ENCODE measurements at regions not wholly inside any gene's neighbourhood (a gene's known extent, or its start where the extent isn't known, plus 50 kb on each side); places are given as distances from the start of the nearest gene placed in this dataset.
A peak's percentile ranks its signal among the peaks of the same experiment; 100 is the strongest.

DNA sequence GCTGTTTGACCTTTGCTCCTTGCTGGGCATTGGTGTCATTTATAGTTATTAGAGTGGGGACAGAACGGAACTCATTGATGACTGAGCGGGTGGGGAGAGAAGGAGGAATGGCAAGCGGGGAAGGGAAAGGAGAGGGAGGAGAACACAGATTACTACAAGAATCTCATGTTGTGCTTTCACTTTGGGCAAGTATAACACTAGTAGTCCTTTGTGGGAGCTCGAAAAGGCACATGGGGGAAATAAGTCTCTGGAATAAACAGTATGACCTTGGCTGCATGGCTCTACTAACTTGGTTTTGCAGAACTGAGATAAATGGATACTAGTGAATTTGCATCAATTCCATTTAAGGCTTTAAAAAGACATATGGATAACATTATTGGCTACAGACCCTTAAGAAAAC lies 161.7 kb upstream of the NABP1 start:
- TF ChIP-seq, protein P1, sequence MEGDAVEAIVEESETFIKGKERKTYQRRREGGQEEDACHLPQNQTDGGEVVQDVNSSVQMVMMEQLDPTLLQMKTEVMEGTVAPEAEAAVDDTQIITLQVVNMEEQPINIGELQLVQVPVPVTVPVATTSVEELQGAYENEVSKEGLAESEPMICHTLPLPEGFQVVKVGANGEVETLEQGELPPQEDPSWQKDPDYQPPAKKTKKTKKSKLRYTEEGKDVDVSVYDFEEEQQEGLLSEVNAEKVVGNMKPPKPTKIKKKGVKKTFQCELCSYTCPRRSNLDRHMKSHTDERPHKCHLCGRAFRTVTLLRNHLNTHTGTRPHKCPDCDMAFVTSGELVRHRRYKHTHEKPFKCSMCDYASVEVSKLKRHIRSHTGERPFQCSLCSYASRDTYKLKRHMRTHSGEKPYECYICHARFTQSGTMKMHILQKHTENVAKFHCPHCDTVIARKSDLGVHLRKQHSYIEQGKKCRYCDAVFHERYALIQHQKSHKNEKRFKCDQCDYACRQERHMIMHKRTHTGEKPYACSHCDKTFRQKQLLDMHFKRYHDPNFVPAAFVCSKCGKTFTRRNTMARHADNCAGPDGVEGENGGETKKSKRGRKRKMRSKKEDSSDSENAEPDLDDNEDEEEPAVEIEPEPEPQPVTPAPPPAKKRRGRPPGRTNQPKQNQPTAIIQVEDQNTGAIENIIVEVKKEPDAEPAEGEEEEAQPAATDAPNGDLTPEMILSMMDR (IDR thresholded peaks at IDR 0.05) = no peak

DNA sequence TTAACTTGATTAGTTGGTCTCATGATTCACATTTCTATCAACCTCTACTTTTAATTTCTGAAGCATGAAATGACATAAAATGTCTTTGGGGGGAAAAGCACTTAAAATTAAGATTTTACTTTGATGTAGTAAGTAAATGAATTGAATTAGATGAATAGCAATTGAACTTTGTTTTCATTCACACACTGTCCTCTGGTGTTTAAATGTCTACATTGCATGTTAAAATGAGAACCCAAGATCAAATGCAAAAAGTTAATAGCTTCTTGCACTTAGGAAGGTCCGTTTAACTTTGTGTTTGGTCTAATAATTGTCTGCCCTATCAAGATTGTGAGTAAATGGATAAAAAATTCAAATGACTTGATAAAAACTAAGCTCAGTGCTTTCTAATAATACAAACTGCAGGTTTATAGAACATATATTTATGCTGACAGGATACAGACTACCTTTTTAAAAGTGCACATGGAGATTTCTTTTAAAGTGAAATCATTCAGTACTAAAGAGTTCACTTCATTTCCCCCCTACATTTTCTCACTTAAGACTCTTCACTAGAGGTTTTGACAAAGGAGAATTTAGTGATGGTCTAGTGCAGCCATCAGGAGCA lies 156.2 kb upstream of the NABP1 start:
- TF ChIP-seq, protein P1 (IDR thresholded peaks at IDR 0.05) = peak; percentile 77

DNA sequence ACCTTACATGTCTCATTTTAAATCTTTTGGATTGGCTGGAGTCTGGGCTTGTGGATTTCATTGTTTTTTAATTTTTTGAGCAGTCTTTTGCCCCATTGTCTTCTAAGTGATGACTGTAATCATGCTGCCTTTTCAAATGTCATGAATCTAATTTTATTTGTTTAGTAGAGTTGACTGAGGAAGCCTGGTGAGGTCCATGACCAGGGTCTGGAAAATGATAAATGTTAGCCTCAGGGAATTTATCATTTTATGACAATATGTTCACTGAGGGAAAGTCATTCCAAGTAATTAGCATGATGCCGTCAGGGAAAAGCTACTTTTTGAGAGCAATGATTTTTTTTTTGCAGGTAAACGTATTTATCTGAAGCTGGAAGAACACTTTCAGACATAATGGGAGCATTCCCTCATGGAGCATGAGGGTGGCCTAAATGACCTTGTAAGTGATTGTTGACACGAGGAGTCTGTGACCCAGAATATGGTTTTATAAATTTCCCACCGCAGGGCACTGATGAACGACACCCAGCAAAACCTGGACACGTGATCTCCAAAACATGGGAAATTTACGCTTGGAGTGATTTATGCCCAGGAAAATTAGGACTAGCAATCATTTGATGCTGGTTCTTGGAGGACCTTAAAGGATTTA lies 155.3 kb upstream of the NABP1 start:
- TF ChIP-seq, protein P1 (IDR thresholded peaks at IDR 0.05) = no peak

DNA sequence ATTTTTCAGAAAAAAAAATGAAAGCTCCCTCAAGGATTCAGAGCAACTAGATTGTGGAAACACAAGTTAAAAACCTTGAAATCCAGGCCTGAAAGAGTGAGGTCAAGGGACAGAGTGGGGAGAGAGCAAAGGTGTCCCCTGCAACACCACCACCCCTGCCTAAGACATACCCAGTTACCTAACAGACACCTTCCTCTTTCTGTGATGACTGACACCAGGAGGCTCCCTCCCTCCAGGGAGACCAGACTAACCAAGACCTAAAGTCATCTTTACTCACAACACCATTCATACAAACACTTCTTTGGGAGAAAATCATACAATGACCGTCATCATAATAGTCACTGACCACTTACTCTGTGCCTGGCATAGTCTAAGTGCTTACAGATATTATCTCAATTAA lies 151.8 kb upstream of the NABP1 start:
- TF ChIP-seq, protein P1 (IDR thresholded peaks at IDR 0.05) = no peak

DNA sequence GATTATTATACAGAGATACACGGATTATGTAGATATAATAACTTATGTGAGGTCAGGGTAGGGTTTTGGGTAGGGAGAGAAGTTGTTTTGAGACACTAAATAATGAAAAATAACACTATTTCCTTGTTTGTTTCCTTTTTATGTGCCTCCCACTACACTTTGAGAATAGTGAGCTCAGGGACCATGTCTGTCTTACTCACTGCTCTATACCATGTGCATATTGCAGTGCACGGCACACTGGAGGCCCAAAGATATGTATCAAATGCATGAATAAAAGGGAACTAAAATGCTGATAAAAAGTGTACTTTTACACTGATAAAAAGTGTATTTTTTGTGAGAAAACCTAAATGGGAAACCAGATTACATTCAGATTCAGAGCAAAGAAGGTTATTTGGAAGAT lies 151.4 kb upstream of the NABP1 start:
- TF ChIP-seq, protein P1 (IDR thresholded peaks at IDR 0.05) = no peak

DNA sequence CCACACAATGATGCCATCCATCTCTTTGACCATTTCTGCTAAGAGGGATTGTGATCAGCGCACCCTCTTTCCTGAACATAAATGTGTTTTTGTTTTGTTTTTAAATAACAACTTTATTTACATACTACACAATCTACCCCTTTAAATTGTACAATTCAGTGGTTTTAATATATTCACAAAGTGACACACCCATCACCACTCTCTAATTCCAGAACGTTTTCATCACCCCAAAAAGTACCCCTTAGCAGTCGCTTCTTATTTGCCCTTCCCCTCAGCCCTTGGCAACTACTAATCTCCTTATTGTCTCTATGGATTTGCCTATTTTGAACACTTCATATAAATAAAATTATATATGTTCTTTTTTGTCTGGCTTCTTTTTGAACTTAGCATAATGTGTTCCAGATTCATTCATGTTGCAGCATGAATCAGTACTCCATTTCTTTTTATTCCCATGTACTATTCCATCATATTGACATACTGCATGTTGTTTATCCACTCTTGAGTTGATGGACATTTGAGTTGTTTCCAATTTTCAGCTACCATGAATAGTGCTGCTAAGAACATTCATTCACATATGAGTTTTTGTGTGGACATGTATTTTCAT lies 150.9 kb upstream of the NABP1 start:
- TF ChIP-seq, protein P1 (IDR thresholded peaks at IDR 0.05) = no peak

DNA sequence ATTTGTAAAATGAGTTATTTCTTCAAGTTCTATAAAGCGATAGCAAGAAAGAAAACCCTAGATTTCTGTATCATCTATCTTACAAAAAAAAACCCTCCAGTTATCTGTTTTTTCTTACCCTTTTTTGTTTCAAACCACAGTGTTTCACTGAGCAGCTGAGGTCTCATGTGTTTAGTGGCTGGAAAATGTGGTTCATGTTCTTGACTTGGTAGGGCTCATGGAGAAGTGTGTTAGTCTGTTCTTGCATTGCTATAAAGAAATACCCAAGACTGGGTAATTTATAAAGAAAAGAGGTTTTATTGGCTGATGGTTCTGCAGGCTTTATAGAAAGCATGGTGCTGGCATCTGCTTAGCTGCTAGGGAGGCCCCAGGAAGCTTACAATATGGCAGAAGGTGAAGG lies 147.3 kb upstream of the NABP1 start:
- TF ChIP-seq, protein P1 (IDR thresholded peaks at IDR 0.05) = no peak

Measured in LNCAP (cell line).